KOPT-K1 (cell line): ENCODE measurements at regions not wholly inside any gene's neighbourhood (a gene's known extent, or its start where the extent isn't known, plus 50 kb on each side); places are given as distances from the start of the nearest gene placed in this dataset.

Source experiments
- H3K27ac ChIP-seq: fragments of 200-600 bp; sonication (generic); 2 replicates; pipeline ENCODE4 v1.5.1; 2016; ENCODE audit warnings: antibody characterized with exemption, mild to moderate bottlenecking, low read depth, low read length; ENCODE audit not compliant: poor library complexity, severe bottlenecking
- H3K36me3 ChIP-seq: fragments of 200-600 bp; sonication (generic); 2 replicates; pipeline ENCODE4 v1.5.1; 2017; ENCODE audit warnings: antibody characterized with exemption, mild to moderate bottlenecking, low read length, moderate library complexity; ENCODE audit not compliant: insufficient read depth
- H3K9me3 ChIP-seq: fragments of 200-600 bp; sonication (generic); 2 replicates; pipeline ENCODE4 v1.5.1; 2017; ENCODE audit warnings: antibody characterized with exemption, low read length, mild to moderate bottlenecking; ENCODE audit not compliant: insufficient read depth, poor library complexity, severe bottlenecking

GRCh38 chr15:31732726-31733125 lies 297.6 kb upstream of the CHRNA7 start:
- H3K9me3 ChIP-seq = no peaks in the 10 kb centered on the region
- no peak overlapping the region for H3K27ac ChIP-seq
- H3K36me3 ChIP-seq = no peaks in the 10 kb centered on the region

DNA sequence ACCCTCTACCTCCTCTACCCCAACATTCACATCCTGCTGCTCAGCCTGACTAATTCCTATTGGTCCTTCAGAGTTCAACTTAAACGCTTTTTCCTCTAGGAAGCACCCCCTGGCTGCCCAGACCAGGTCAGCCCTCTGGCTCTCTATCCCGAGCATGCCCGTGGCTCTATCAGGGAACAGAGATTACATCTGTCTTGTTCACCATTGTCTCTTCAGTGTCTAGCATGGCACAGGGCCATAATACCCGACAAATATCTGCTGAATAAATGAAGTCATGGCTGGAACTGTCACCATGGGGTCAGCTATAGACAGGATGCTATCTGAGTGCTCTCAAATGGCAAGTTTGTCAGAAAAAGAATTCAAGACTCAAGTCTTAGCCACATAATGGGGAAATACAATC lies 296.9 kb upstream of the CHRNA7 start:
- H3K27ac ChIP-seq = no peak overlapping the region
- no peaks in the 10 kb centered on the region for H3K36me3 ChIP-seq
- no peaks in the 10 kb centered on the region for H3K9me3 ChIP-seq

DNA sequence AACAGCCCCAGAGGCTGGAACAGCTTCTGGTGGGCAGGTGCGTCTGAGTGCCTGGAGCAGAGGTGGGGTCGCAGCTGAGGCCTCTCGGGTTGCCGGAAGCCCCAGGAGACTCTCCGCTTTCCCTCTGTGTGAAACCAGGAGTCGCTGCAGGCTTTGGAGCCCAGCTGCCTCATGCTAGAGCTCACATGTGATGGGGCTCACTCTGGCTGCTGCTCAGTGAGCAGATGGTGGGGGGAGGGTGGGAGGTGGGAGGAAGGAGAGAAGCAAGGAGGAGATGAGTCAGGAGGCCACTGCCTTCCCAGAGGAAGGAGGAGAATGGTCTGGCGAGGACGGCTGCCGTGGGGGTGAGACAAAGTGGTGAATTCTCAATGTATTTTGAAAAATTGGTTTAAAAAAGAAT lies 290.1 kb upstream of the CHRNA7 start:
- no peak overlapping the region for H3K27ac ChIP-seq
- peaks cover 9% of the 10 kb centered on the region for H3K9me3 ChIP-seq
- no peaks in the 10 kb centered on the region for H3K36me3 ChIP-seq

DNA sequence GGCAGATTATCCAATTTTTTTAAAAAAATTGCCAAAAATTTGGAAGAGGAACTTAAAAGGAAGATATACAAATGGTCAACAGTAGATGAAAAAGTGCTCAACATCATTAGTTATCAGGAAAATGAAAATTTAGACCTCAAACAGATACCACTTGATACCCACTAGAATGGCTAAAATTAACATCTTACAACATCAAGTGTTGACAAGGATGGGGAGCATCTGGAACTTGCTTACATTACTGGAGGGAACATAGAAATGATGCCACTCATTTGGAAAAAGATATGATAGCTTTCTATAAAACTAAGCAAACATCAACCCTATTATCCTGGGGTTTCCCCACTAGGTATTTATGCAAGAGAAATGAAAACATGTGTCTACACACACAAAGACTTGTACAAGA lies 284.5 kb upstream of the CHRNA7 start:
- Histone ChIP-seq H3K9me3 (peaks cover 9% of the 10 kb centered on the region), H3K27ac (no peak overlapping the region), H3K36me3 (no peaks in the 10 kb centered on the region)

GRCh38 chr15:31752065-31752762 lies 278.1 kb upstream of the CHRNA7 start:
- Histone ChIP-seq H3K9me3 (no peaks in the 10 kb centered on the region), H3K36me3 (no peaks in the 10 kb centered on the region), H3K27ac (no peak overlapping the region)

DNA sequence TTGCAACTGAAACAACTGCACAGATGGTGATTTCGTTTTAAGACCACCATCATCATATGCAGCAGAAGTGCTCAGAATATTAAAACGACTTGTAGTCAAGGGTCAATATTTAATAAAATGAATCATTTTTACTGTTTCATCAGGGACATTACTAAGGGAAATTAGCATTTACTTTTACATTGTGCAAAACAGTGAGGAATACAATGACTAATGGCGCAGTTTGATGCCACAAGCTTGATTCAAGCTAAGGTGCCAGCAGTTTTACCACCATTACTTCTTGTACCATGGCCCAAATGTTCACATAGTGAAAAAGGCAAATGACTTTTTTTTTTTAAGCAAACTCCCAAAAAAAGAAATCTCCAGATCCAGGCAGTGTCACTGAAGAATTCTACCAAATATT lies 277.4 kb upstream of the CHRNA7 start:
- no peaks in the 10 kb centered on the region for H3K9me3 ChIP-seq
- no peak overlapping the region for H3K27ac ChIP-seq
- H3K36me3 ChIP-seq = no peaks in the 10 kb centered on the region

GRCh38 chr15:31758126-31758525 lies 272.2 kb upstream of the CHRNA7 start:
- no peak overlapping the region for H3K27ac ChIP-seq
- H3K36me3 ChIP-seq = no peaks in the 10 kb centered on the region
- no peaks in the 10 kb centered on the region for H3K9me3 ChIP-seq

- Histone ChIP-seq H3K36me3 (no peaks in the 10 kb centered on the region), H3K9me3 (no peaks in the 10 kb centered on the region), H3K27ac (no peak overlapping the region)
Measured at GRCh38 chr15:31768055-31768454, 262.3 kb upstream of the CHRNA7 start.

- no peaks in the 10 kb centered on the region for H3K9me3 ChIP-seq
- H3K36me3 ChIP-seq = no peaks in the 10 kb centered on the region
- H3K27ac ChIP-seq = no peak overlapping the region
Measured at GRCh38 chr15:31774045-31774444, 256.3 kb upstream of the CHRNA7 start.

- Histone ChIP-seq H3K36me3 (no peaks in the 10 kb centered on the region), H3K27ac (no peak overlapping the region), H3K9me3 (no peaks in the 10 kb centered on the region)
Measured at GRCh38 chr15:31776039-31776438, 254.3 kb upstream of the CHRNA7 start.

GRCh38 chr15:31781261-31781660 lies 249.1 kb upstream of the CHRNA7 start:
- H3K9me3 ChIP-seq = no peaks in the 10 kb centered on the region
- H3K27ac ChIP-seq = no peak overlapping the region
- H3K36me3 ChIP-seq = no peaks in the 10 kb centered on the region

DNA sequence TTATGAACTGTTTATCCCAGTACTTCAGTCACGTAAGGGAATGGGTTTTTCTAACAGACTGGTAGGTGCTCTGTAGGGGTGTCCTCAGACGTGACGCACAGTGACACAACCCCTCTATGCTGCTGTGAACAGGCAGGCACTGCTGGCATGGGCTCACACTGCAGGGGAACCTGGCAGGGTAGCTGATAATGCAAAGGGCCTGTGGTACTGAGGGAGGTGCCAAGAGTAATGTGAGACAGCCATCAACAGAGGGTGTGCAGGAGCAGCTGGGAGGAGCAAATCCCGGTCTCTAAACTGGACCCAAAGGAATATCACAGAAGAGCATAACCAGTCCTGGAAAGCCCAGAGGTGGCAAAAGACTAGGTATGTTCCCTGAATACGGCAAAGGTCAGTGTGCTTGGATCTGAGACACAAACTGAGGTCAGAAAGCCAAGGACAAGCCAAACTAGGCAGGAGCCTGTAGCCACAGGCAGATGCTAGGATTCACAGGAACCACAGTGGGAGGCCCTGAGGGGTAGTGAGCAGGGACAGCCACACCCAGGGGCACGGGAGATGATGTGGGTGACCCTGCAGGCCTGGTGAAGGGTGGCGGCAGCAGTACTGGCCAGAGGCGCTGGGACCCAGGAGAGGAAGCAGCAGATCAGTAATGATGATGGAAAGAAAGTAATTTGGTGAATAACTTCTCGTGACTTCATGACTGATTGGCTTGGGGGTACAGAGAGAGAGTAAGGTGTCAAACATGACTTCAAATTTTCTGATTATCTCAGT lies 248.1 kb upstream of the CHRNA7 start:
- Histone ChIP-seq H3K9me3 (no peaks in the 10 kb centered on the region), H3K27ac (no peak overlapping the region), H3K36me3 (no peaks in the 10 kb centered on the region)

GRCh38 chr15:31782951-31783350 lies 247.4 kb upstream of the CHRNA7 start:
- H3K27ac ChIP-seq = no peak overlapping the region
- H3K9me3 ChIP-seq = no peaks in the 10 kb centered on the region

GRCh38 chr15:31786360-31786759 lies 244.0 kb upstream of the CHRNA7 start:
- no peaks in the 10 kb centered on the region for H3K36me3 ChIP-seq
- no peak overlapping the region for H3K27ac ChIP-seq
- no peaks in the 10 kb centered on the region for H3K9me3 ChIP-seq

More at GRCh38 chr15:31782951-31783350, 247.4 kb upstream of the CHRNA7 start:
- no peaks in the 10 kb centered on the region for H3K36me3 ChIP-seq

- no peak overlapping the region for H3K27ac ChIP-seq
- no peaks in the 10 kb centered on the region for H3K9me3 ChIP-seq
- no peaks in the 10 kb centered on the region for H3K36me3 ChIP-seq
Measured at GRCh38 chr15:31788104-31788503, 242.2 kb upstream of the CHRNA7 start.
